AG04450 (cell line): ENCODE measurements at regions not wholly inside any gene's neighbourhood (a gene's known extent, or its start where the extent isn't known, plus 50 kb on each side); places are given as distances from the start of the nearest gene placed in this dataset.
A peak's percentile ranks its signal among the peaks of the same experiment; 100 is the strongest.

ENCODE experiments used
- CTCF ChIA-PET: fragments of 300-600, 350-600 bp; formaldehyde crosslinking; extraction: SDS; loops from one replicate; lab custom pipeline; 2022; ENCODE audit warnings: antibody characterized with exemption, inconsistent platforms; lab: Charles Lee
- POLR2A ChIA-PET: fragments of 350-600 bp; formaldehyde crosslinking; extraction: SDS; loops from one replicate; lab custom pipeline; 2021; ENCODE audit warnings: antibody characterized with exemption, inconsistent platforms; lab: Yijun Ruan, JAX
- DNase-seq: peaks from one replicate; pipeline ENCODE4 v3.0.0-alpha.2; 2011; ENCODE audit warnings: low read depth, low spot score
- H3K27ac ChIP-seq: one replicate; pipeline ENCODE4 v1.5.1; 2012; ENCODE audit warnings: low read depth, low read length, control low read depth
- H3K27me3 ChIP-seq: one replicate; pipeline ENCODE4 v1.6.0; 2012; ENCODE audit warnings: low read length; ENCODE audit not compliant: control insufficient read depth, insufficient read depth
- H3K4me3 ChIP-seq: 2 replicates; pipeline ENCODE4 v1.5.1; 2011; ENCODE audit warnings: mild to moderate bottlenecking, low read depth, low read length, control low read depth
- H3K9me3 ChIP-seq: 2 replicates; pipeline ENCODE4 v1.5.1; 2012; ENCODE audit warnings: low read length; ENCODE audit not compliant: control insufficient read depth, insufficient read depth
- CTCF ChIP-seq: IDR thresholded peaks from 2 replicates; pipeline ENCODE4 v1.5.1; 2011; ENCODE audit warnings: low read depth, low read length, control low read depth, inconsistent platforms

GRCh38 chr3:15929944-15930571, 132.3 kb upstream of the ANKRD28 start:
- Histone ChIP-seq H3K9me3 (no peaks in the 10 kb centered on the region), H3K27ac (no peak overlapping the region), H3K27me3 (no peaks in the 10 kb centered on the region), H3K4me3 (no peak overlapping the region)
- no peak for DNase-seq
- POLR2A ChIA-PET = no interaction called here
- TF ChIP-seq CTCF = no peak
- CTCF ChIA-PET = interaction anchor here (1.2 kb wide), 1 partner anchor 248 kb away, joined by 5 read pairs; no protein-coding TSS in a partner anchor

GRCh38 chr3:15932348-15933300, 134.8 kb upstream of the ANKRD28 start:
- Histone ChIP-seq H3K27me3 (no peaks in the 10 kb centered on the region), H3K4me3 (no peak overlapping the region), H3K9me3 (no peaks in the 10 kb centered on the region), H3K27ac (no peak overlapping the region)
- ChIA-PET CTCF (interaction anchor here (0.8 kb wide), 1 partner anchor 21 kb away, joined by 3 read pairs; no protein-coding TSS in a partner anchor), POLR2A (no interaction called here)
- DNase-seq = no peak
- no peak for TF ChIP-seq CTCF

- no peak overlapping the region for H3K4me3 ChIP-seq
- POLR2A ChIA-PET = no interaction called here
- DNase-seq = peak; percentile 36
- H3K27me3 ChIP-seq = no peaks in the 10 kb centered on the region
- TF ChIP-seq CTCF = no peak
- CTCF ChIA-PET = no interaction called here
- no peaks in the 10 kb centered on the region for H3K9me3 ChIP-seq
- no peak overlapping the region for H3K27ac ChIP-seq
Measured at GRCh38 chr3:15933439-15934139, 135.8 kb upstream of the ANKRD28 start.

- Histone ChIP-seq H3K27me3 (no peaks in the 10 kb centered on the region), H3K27ac (no peak overlapping the region), H3K9me3 (no peaks in the 10 kb centered on the region), H3K4me3 (no peak overlapping the region)
- TF ChIP-seq CTCF = no peak
- ChIA-PET POLR2A (interaction anchor here (0.6 kb wide), 1 partner anchor 48 kb away, joined by 3 read pairs; no protein-coding TSS in a partner anchor), CTCF (interaction anchor here (1.5 kb wide), 1 partner anchor 19 kb away, joined by 3 read pairs; no protein-coding TSS in a partner anchor)
- no peak for DNase-seq
Measured at GRCh38 chr3:15934389-15935195, 136.8 kb upstream of the ANKRD28 start.
